ENCODE measurements at regions not wholly inside any gene's neighbourhood (a gene's known extent, or its start where the extent isn't known, plus 50 kb on each side); places are given as distances from the start of the nearest gene placed in this dataset.

GRCh38 chr4:13285336-13285735 is 198.8 kb downstream of the RAB28 start:
- Mint-ChIP-seq H3K4me1 (ENCODE audit: low read depth, unreplicated experiment) (no peaks in the 10 kb centered on the region), H3K9me3 (ENCODE audit: unreplicated experiment) (peaks cover 15% of the 10 kb centered on the region), H3K27me3 (ENCODE audit: insufficient read depth, unreplicated experiment) (no peaks in the 10 kb centered on the region), H3K4me3 (ENCODE audit: unreplicated experiment) (no peak overlapping the region), H3K27ac (ENCODE audit: unreplicated experiment) (no peak overlapping the region), H3K36me3 (ENCODE audit: insufficient read depth, unreplicated experiment) (no peaks in the 10 kb centered on the region)
- no TSS peak for BruUV-seq (replicated peaks)
- ChIA-PET CTCF (no interaction called here), POLR2A (no interaction called here)
- Histone ChIP-seq H3K36me3 (ENCODE audit: control insufficient read depth, insufficient read depth, low read length) (no peaks in the 10 kb centered on the region), H3K4me3 (ENCODE audit: low read depth, low read length) (no peak overlapping the region), H3K9me3 (0 out of 2 replicates have a peak, but pooled peaks cover 3% of the 10 kb centered on the region), H3K4me1 (no peaks in the 10 kb centered on the region), H3K27me3 (replicated peaks; ENCODE audit: control insufficient read depth, insufficient read depth, low read length) (no peaks in the 10 kb centered on the region)
- no peak for TF ChIP-seq CTCF (IDR thresholded peaks at IDR 0.05; ENCODE audit: insufficient read depth in 1 of 2, low read depth in 1 of 2, low read length in 1 of 2, severe bottlenecking in 1 of 2, unreplicated experiment in 1 of 2)
- intact Hi-C loops (cut with micrococcal nuclease; ENCODE audit: unreplicated experiment): no loop called here
- DNase-seq: no peak

- POLR2A ChIA-PET: no interaction called here
- H3K27me3 ChIP-seq (replicated peaks; ENCODE audit: control insufficient read depth, insufficient read depth, low read length): no peaks in the 10 kb centered on the region
These were observed 199.2 kb downstream of the RAB28 start for GRCh38 chr4:13284932-13285331.

GRCh38 chr4:13276357-13276756 is 207.8 kb downstream of the RAB28 start:
- BruUV-seq (replicated peaks): no TSS peak
- Mint-ChIP-seq H3K4me3 (ENCODE audit: unreplicated experiment) (no peak overlapping the region), H3K27me3 (ENCODE audit: insufficient read depth, unreplicated experiment) (no peaks in the 10 kb centered on the region), H3K4me1 (ENCODE audit: low read depth, unreplicated experiment) (no peaks in the 10 kb centered on the region), H3K9me3 (ENCODE audit: unreplicated experiment) (peaks cover 34% of the 10 kb centered on the region), H3K36me3 (ENCODE audit: insufficient read depth, unreplicated experiment) (no peaks in the 10 kb centered on the region), H3K27ac (ENCODE audit: unreplicated experiment) (no peak overlapping the region)
- Histone ChIP-seq H3K4me3 (ENCODE audit: low read depth, low read length) (no peak overlapping the region), H3K27me3 (replicated peaks; ENCODE audit: control insufficient read depth, insufficient read depth, low read length) (no peaks in the 10 kb centered on the region), H3K36me3 (ENCODE audit: control insufficient read depth, insufficient read depth, low read length) (no peaks in the 10 kb centered on the region), H3K4me1 (no peaks in the 10 kb centered on the region), H3K9me3 (no peaks in the 10 kb centered on the region)
- no peak for DNase-seq
- no peak for TF ChIP-seq CTCF (IDR thresholded peaks at IDR 0.05; ENCODE audit: insufficient read depth in 1 of 2, low read depth in 1 of 2, low read length in 1 of 2, severe bottlenecking in 1 of 2, unreplicated experiment in 1 of 2)
- POLR2A ChIA-PET: no interaction called here
- intact Hi-C loops (cut with micrococcal nuclease; ENCODE audit: unreplicated experiment): no loop called here
- CTCF ChIA-PET: no interaction called here

More at GRCh38 chr4:13284932-13285331, 199.2 kb downstream of the RAB28 start:
- Histone ChIP-seq H3K9me3 (0 out of 2 replicates have a peak, but pooled peaks cover 3% of the 10 kb centered on the region), H3K4me3 (ENCODE audit: low read depth, low read length) (no peak overlapping the region), H3K36me3 (ENCODE audit: control insufficient read depth, insufficient read depth, low read length) (no peaks in the 10 kb centered on the region), H3K4me1 (no peaks in the 10 kb centered on the region)
- no peak for TF ChIP-seq CTCF (IDR thresholded peaks at IDR 0.05; ENCODE audit: insufficient read depth in 1 of 2, low read depth in 1 of 2, low read length in 1 of 2, severe bottlenecking in 1 of 2, unreplicated experiment in 1 of 2)
- intact Hi-C loops (cut with micrococcal nuclease; ENCODE audit: unreplicated experiment): no loop called here
- Mint-ChIP-seq H3K27ac (ENCODE audit: unreplicated experiment) (no peak overlapping the region), H3K4me3 (ENCODE audit: unreplicated experiment) (no peak overlapping the region), H3K36me3 (ENCODE audit: insufficient read depth, unreplicated experiment) (no peaks in the 10 kb centered on the region), H3K4me1 (ENCODE audit: low read depth, unreplicated experiment) (no peaks in the 10 kb centered on the region), H3K9me3 (ENCODE audit: unreplicated experiment) (peaks cover 15% of the 10 kb centered on the region), H3K27me3 (ENCODE audit: insufficient read depth, unreplicated experiment) (no peaks in the 10 kb centered on the region)
- CTCF ChIA-PET: no interaction called here
- no peak for DNase-seq
- BruUV-seq (replicated peaks): no TSS peak

All from Caco-2 (cell line).